Lung (tissue), 11 donors: ENCODE measurements at regions not wholly inside any gene's neighbourhood (a gene's known extent, or its start where the extent isn't known, plus 50 kb on each side); places are given as distances from the start of the nearest gene placed in this dataset.

Experiments used
- ATAC-seq: fragments of 200-7000 bp; cut with Tn5 transposase; one replicate; pipeline ENCODE4 v1.9.1; 2020; ENCODE audit warnings: moderate number of reproducible peaks; ENCODE audit not compliant: insufficient read depth, low FRiP score
- DNase-seq, 3 donors: peaks; one replicate each; pipeline ENCODE4 v3.0.0-alpha.2; 2013 to 2017
- H3K27ac ChIP-seq, 2 donors: one replicate each; pipeline ENCODE4 v1.5.1; 2013; ENCODE audit warnings: mild to moderate bottlenecking in 2 of 2, moderate library complexity in 2 of 2, control low read depth in 1 of 2, inconsistent platforms in 1 of 2, low read depth in 1 of 2, low read length in 1 of 2
- H3K27me3 ChIP-seq, 3 donors: one replicate each; pipeline ENCODE4 v1.5.1; 2013; ENCODE audit warnings: low read length in 2 of 3; ENCODE audit not compliant: control insufficient read depth in 3 of 3, insufficient read depth in 3 of 3
- H3K36me3 ChIP-seq, 4 donors: one replicate each; pipeline ENCODE4 v1.5.1; 2013; ENCODE audit warnings: low read length in 4 of 4, mild to moderate bottlenecking in 1 of 4, moderate library complexity in 1 of 4; ENCODE audit not compliant: control insufficient read depth in 4 of 4, insufficient read depth in 4 of 4
- H3K4me1 ChIP-seq, 5 donors: one replicate each; pipeline ENCODE4 v1.5.1; 2013; ENCODE audit warnings: low read length in 5 of 5, mild to moderate bottlenecking in 2 of 5, moderate library complexity in 1 of 5; ENCODE audit not compliant: control insufficient read depth in 5 of 5, insufficient read depth in 5 of 5
- H3K4me3 ChIP-seq: one replicate; pipeline ENCODE4 v1.5.1; 2013; ENCODE audit warnings: mild to moderate bottlenecking, control low read depth, moderate library complexity
- H3K9ac ChIP-seq, 2 donors: one replicate each; pipeline ENCODE4 v1.5.1; 2013; ENCODE audit warnings: low read length in 2 of 2, control low read depth in 1 of 2; ENCODE audit not compliant: insufficient read depth in 1 of 2
- H3K9me3 ChIP-seq, 4 donors: one replicate each; pipeline ENCODE4 v1.5.1; 2013; ENCODE audit warnings: low read length in 3 of 4, mild to moderate bottlenecking in 1 of 4, moderate library complexity in 1 of 4; ENCODE audit not compliant: control insufficient read depth in 4 of 4, insufficient read depth in 3 of 4
- CTCF ChIP-seq: IDR thresholded peaks from 2 replicates; pipeline ENCODE4 v1.5.1; 2012; ENCODE audit warnings: mild to moderate bottlenecking; ENCODE audit errors: control extremely low read depth, extremely low read depth
- WGBS, 2 donors: extraction: QIAGEN DNeasy Blood & Tissue Kit; methylation state at CpG; one replicate each; pipeline ENCODE4 v1.1.7; 2013; 5-methylcytosine and 5-hydroxymethylcytosine counted together
- donor health status: control.
- donor health status: control.
- donor health status: Bipolar disorder and iron deficiency.
- donor health status: healthy.
- donor health status: DM: yes; HTN: yes; CAD: no.

- Histone ChIP-seq H3K27me3 (no peaks in the 10 kb centered on the region), H3K27ac (no peak overlapping the region), H3K4me1 (peaks cover 0 to 42% (median 0%) of the 10 kb centered on the region in 5 donors), H3K9me3 (no peaks in the 10 kb centered on the region), H3K36me3 (no peaks in the 10 kb centered on the region), H3K9ac (no peak overlapping the region), H3K4me3 (no peak overlapping the region)
- DNase-seq (peak in 1 of 3 donors; percentile 29), ATAC-seq (no peak)
- TF ChIP-seq CTCF = no peak
- 18 to 34% methylated on average over 1 of the region's 1 CpG for WGBS, 2 donors
Observed at GRCh38 chr5:52469835-52470234, 317.9 kb upstream of the ITGA1 start.

- no peak overlapping the region for H3K27ac ChIP-seq
- no peaks in the 10 kb centered on the region for H3K4me1 ChIP-seq
- no peaks in the 10 kb centered on the region for H3K9me3 ChIP-seq
- H3K4me3 ChIP-seq = no peak overlapping the region
- 96% methylated on average over 1 of the region's 1 CpG for WGBS, 2 donors
- no peak overlapping the region for H3K9ac ChIP-seq
- no peak for DNase-seq
- TF ChIP-seq CTCF = no peak
- H3K27me3 ChIP-seq = no peaks in the 10 kb centered on the region
- H3K36me3 ChIP-seq = no peaks in the 10 kb centered on the region
- ATAC-seq = no peak
Observed at GRCh38 chr5:52476346-52476745, 311.4 kb upstream of the ITGA1 start.

- ATAC-seq = no peak
- Histone ChIP-seq H3K27me3 (no peaks in the 10 kb centered on the region), H3K27ac (no peak overlapping the region), H3K4me1 (no peaks in the 10 kb centered on the region), H3K36me3 (no peaks in the 10 kb centered on the region), H3K9me3 (peaks cover 0 to 3% (median 0%) of the 10 kb centered on the region in 4 donors), H3K9ac (no peak overlapping the region), H3K4me3 (no peak overlapping the region)
- no peak for DNase-seq
- WGBS, 2 donors = 87 to 97% methylated on average over 1 of the region's 1 CpG
- TF ChIP-seq CTCF = no peak
Observed at GRCh38 chr5:52481201-52481600, 306.5 kb upstream of the ITGA1 start.

GRCh38 chr5:52481851-52482250, 305.9 kb upstream of the ITGA1 start:
- WGBS, 2 donors = 61% methylated on average over 2 of the region's 2 CpGs
- DNase-seq (no peak), ATAC-seq (no peak)

More at GRCh38 chr5:52481851-52482250, 305.9 kb upstream of the ITGA1 start:
- TF ChIP-seq CTCF = no peak
- no peak overlapping the region for H3K4me3 ChIP-seq
- H3K27ac ChIP-seq = no peak overlapping the region
- no peaks in the 10 kb centered on the region for H3K27me3 ChIP-seq
- no peaks in the 10 kb centered on the region for H3K4me1 ChIP-seq
- peaks cover 0 to 3% (median 0%) of the 10 kb centered on the region in 4 donors for H3K9me3 ChIP-seq
- H3K9ac ChIP-seq = no peak overlapping the region
- H3K36me3 ChIP-seq = no peaks in the 10 kb centered on the region
